ENCODE measurements at regions not wholly inside any gene's neighbourhood (a gene's known extent, or its start where the extent isn't known, plus 50 kb on each side); places are given as distances from the start of the nearest gene placed in this dataset.

- no peak overlapping the region for H4K91ac ChIP-seq (replicated peaks; ENCODE audit: insufficient read length, low read length)
- H3K9me3 ChIP-seq (ENCODE audit: insufficient read depth in 2 of 2, low read depth in 1 of 2, low read length in 1 of 2): peaks cover 7 to 8% of the 10 kb centered on the region in 2 experiments; a peak in 3 of 4 replicates
- no peaks in the 10 kb centered on the region for H3K4me1 ChIP-seq (replicated peaks in 1 of 4; ENCODE audit: control insufficient read depth in 3 of 4, insufficient read depth in 4 of 4, low read length in 3 of 4)
- no peak overlapping the region for H2AK5ac ChIP-seq (ENCODE audit: low read depth, low read length)
- H3K79me1 ChIP-seq (ENCODE audit: low read depth, low read length): no peaks in the 10 kb centered on the region
- no peak overlapping the region for H2BK12ac ChIP-seq (ENCODE audit: low read depth, low read length)
- no peaks in the 10 kb centered on the region for H3K36me3 ChIP-seq (ENCODE audit: control insufficient read depth in 2 of 4, insufficient read depth in 4 of 4, low read length in 3 of 4)
- TF ChIP-seq CREB1 (IDR thresholded peaks at IDR 0.05): no peak
- TF ChIP-seq KDM4A (IDR thresholded peaks at IDR 0.05; ENCODE audit: low read depth, low read length, severe bottlenecking): no peak
- TF ChIP-seq SAP30 (IDR thresholded peaks at IDR 0.05; ENCODE audit: insufficient read depth, insufficient replicate concordance, low read length): no peak
- TF ChIP-seq TEAD4 (IDR thresholded peaks at IDR 0.05; ENCODE audit: low read depth, low read length): no peak
- no peak for TF ChIP-seq RNF2 (IDR thresholded peaks at IDR 0.05; ENCODE audit: borderline replicate concordance, low read depth, low read length, missing control alignments, poor library complexity, severe bottlenecking)
- TF ChIP-seq RBBP5 (IDR thresholded peaks at IDR 0.05; ENCODE audit: borderline replicate concordance, low read depth, low read length): no peak
- no peak for TF ChIP-seq BACH1 (IDR thresholded peaks at IDR 0.05; ENCODE audit: low read length)
- no peak for TF ChIP-seq SP4 (IDR thresholded peaks at IDR 0.05; ENCODE audit: low read length)
- no peak for TF ChIP-seq CEBPB (IDR thresholded peaks at IDR 0.05; ENCODE audit: low read depth, low read length)
- no peak overlapping the region for H3K4me2 ChIP-seq (ENCODE audit: insufficient read depth in 1 of 2, low read depth in 2 of 2, low read length in 2 of 2)
- POLR2A ChIA-PET (ENCODE audit: partially characterized antibody): no interaction called here
- H4K5ac ChIP-seq (ENCODE audit: insufficient read length, low read depth, low read length): no peak overlapping the region
- no peaks in the 10 kb centered on the region for H3K27me3 ChIP-seq (replicated peaks in 1 of 4; ENCODE audit: control insufficient read depth in 3 of 4, extremely low read depth in 1 of 4, insufficient read depth in 3 of 4, low read length in 3 of 4)
- no peak overlapping the region for H3K18ac ChIP-seq (ENCODE audit: extremely low read depth, low read length)
- no peak overlapping the region for H3K56ac ChIP-seq (replicated peaks; ENCODE audit: insufficient read length, low read depth, low read length)
- H3K23ac ChIP-seq (ENCODE audit: insufficient read length): no peak overlapping the region
- H2BK5ac ChIP-seq (ENCODE audit: low read depth, low read length): no peak overlapping the region
- no peak for FAIRE-seq
- no peak overlapping the region for H2BK20ac ChIP-seq (ENCODE audit: low read length)
- no peak overlapping the region for H3K14ac ChIP-seq (ENCODE audit: insufficient read length)
- H3K4me3 ChIP-seq (ENCODE audit: extremely low read depth in 1 of 4, insufficient read depth in 2 of 4, low read depth in 3 of 4, low read length in 4 of 4): no peak overlapping the region
- H3K27ac ChIP-seq (ENCODE audit: low read depth, low read length): no peak overlapping the region
- H3K9ac ChIP-seq (replicated peaks in 1 of 4; ENCODE audit: extremely low read depth in 1 of 4, low read depth in 3 of 4, low read length in 3 of 4): no peak overlapping the region
- CTCF ChIA-PET (ENCODE audit: partially characterized antibody): interaction anchor here (0.9 to 1.0 kb wide), 2 partner anchors 19 to 433 kb away, joined by 3 read pairs; no protein-coding TSS in a partner anchor
- H2BK15ac ChIP-seq (ENCODE audit: low read length): no peak overlapping the region
- no peak overlapping the region for H2AFZ ChIP-seq (ENCODE audit: low read length)
- no peaks in the 10 kb centered on the region for H3K79me2 ChIP-seq (ENCODE audit: control insufficient read depth in 1 of 2, insufficient read depth in 2 of 2, low read length in 2 of 2)
- peaks cover 2% of the 10 kb centered on the region; the same call in 1 of the 2 replicates for H3K23me2 ChIP-seq (ENCODE audit: low read depth, low read length)
- H2BK120ac ChIP-seq (replicated peaks; ENCODE audit: low read depth, low read length): no peak overlapping the region
- H4K8ac ChIP-seq (ENCODE audit: extremely low read depth, insufficient read depth, low read length): no peak overlapping the region
- WGBS, 2 experiments (ENCODE audit: extremely low coverage in 1 of 2, insufficient coverage in 1 of 2, insufficient read length in 1 of 2, insufficient replicate concordance in 2 of 2, low coverage in 1 of 2, low lambda C conversion rate in 2 of 2, missing lambda C conversion rate in 1 of 2): 93% methylated on average over 1 of the region's 1 CpG; no CpG with 5 or more reads in 1 of the 2 experiments
- DNase-seq (ENCODE audit: low read depth in 1 of 2, low spot score in 2 of 2): no peak
- H3K4ac ChIP-seq (replicated peaks; ENCODE audit: insufficient read length, low read depth, low read length): no peak overlapping the region
- no peaks in the 10 kb centered on the region for H4K20me1 ChIP-seq (replicated peaks in 1 of 2; ENCODE audit: control insufficient read depth in 1 of 2, insufficient read depth in 2 of 2, low read length in 2 of 2)
These were observed 367.1 kb downstream of the MED10 start for GRCh38 chr5:6011199-6011598.

Data from H1 (cell line).